ENCODE measurements at regions not wholly inside any gene's neighbourhood (a gene's known extent, or its start where the extent isn't known, plus 50 kb on each side); places are given as distances from the start of the nearest gene placed in this dataset.

DNA sequence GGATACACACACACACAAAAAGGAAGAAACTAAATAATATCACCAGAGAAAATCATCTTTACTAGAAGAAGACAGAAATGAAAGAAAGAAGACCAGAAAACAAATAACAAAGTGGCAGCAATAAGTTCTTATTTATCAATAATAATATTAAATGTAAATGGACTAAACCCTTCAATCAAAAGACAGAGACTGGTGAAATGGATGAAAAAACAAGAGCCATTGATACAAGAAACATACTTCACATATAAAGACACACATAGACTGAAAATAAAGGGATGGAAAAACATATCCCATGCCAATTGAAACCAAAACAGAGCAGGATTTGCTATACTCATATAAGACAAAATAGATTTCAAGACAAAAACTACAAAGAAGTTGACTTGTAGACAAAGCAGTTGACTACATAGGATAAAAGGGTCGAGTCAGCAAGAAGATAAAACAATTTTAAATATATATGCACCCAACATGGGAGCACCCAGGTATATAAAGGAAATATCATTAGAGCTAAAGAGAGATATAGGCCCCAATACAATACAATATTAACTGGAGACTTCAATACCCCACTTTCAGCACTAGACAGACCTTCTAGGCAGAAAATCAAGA is 259.4 kb downstream of the EPM2A start:
- Histone ChIP-seq H3K27me3 (ENCODE audit: insufficient read depth, low read depth) (no peaks in the 10 kb centered on the region), H3K36me3 (ENCODE audit: insufficient read depth) (no peaks in the 10 kb centered on the region), H3K4me1 (ENCODE audit: low read depth, poor library complexity, severe bottlenecking) (no peaks in the 10 kb centered on the region), H3K9ac (no peak overlapping the region), H3K4me3 (IDR thresholded peaks at IDR 0.05; ENCODE audit: insufficient read depth, low read depth, low read length) (no peak overlapping the region), H3K79me2 (ENCODE audit: insufficient read depth, low read depth) (no peaks in the 10 kb centered on the region), H3K4me2 (no peak overlapping the region), H4K20me1 (ENCODE audit: insufficient read depth) (no peaks in the 10 kb centered on the region), H3K27ac (no peak overlapping the region), H2AFZ (ENCODE audit: low read depth) (no peak overlapping the region)
- TF ChIP-seq, protein P1, sequence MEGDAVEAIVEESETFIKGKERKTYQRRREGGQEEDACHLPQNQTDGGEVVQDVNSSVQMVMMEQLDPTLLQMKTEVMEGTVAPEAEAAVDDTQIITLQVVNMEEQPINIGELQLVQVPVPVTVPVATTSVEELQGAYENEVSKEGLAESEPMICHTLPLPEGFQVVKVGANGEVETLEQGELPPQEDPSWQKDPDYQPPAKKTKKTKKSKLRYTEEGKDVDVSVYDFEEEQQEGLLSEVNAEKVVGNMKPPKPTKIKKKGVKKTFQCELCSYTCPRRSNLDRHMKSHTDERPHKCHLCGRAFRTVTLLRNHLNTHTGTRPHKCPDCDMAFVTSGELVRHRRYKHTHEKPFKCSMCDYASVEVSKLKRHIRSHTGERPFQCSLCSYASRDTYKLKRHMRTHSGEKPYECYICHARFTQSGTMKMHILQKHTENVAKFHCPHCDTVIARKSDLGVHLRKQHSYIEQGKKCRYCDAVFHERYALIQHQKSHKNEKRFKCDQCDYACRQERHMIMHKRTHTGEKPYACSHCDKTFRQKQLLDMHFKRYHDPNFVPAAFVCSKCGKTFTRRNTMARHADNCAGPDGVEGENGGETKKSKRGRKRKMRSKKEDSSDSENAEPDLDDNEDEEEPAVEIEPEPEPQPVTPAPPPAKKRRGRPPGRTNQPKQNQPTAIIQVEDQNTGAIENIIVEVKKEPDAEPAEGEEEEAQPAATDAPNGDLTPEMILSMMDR (conservative IDR thresholded peaks at IDR 0.05; ENCODE audit: low read depth, low read length) = no peak

DNA sequence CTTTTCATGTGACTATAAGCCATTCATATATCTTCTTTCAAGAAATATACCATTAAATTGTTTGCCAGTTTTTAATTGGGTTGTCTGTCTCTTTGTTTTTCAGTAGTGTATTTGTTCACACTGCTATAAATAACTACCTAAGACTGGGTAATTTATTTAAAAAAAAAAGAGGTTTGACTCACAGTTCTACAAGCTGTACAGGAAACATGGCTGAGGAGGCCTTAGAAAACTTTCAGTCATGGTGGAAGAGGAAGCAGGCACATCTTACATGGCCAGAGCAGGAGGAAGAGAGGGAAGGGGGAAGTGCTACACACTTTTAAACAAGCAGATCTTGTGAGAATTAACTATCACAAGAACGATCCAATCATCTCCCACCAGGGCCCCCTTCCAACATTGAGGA is 255.3 kb downstream of the EPM2A start:
- no peak overlapping the region for H3K4me3 ChIP-seq (IDR thresholded peaks at IDR 0.05; ENCODE audit: insufficient read depth, low read depth, low read length)
- no peaks in the 10 kb centered on the region for H3K4me1 ChIP-seq (ENCODE audit: low read depth, poor library complexity, severe bottlenecking)
- no peak overlapping the region for H2AFZ ChIP-seq (ENCODE audit: low read depth)
- no peak overlapping the region for H3K27ac ChIP-seq
- no peaks in the 10 kb centered on the region for H3K79me2 ChIP-seq (ENCODE audit: insufficient read depth, low read depth)
- no peaks in the 10 kb centered on the region for H3K27me3 ChIP-seq (ENCODE audit: insufficient read depth, low read depth)
- H3K4me2 ChIP-seq = no peak overlapping the region
- H3K36me3 ChIP-seq (ENCODE audit: insufficient read depth) = no peaks in the 10 kb centered on the region
- H4K20me1 ChIP-seq (ENCODE audit: insufficient read depth) = no peaks in the 10 kb centered on the region
- TF ChIP-seq, protein P1 (conservative IDR thresholded peaks at IDR 0.05; ENCODE audit: low read depth, low read length) = no peak
- no peak overlapping the region for H3K9ac ChIP-seq

DNA sequence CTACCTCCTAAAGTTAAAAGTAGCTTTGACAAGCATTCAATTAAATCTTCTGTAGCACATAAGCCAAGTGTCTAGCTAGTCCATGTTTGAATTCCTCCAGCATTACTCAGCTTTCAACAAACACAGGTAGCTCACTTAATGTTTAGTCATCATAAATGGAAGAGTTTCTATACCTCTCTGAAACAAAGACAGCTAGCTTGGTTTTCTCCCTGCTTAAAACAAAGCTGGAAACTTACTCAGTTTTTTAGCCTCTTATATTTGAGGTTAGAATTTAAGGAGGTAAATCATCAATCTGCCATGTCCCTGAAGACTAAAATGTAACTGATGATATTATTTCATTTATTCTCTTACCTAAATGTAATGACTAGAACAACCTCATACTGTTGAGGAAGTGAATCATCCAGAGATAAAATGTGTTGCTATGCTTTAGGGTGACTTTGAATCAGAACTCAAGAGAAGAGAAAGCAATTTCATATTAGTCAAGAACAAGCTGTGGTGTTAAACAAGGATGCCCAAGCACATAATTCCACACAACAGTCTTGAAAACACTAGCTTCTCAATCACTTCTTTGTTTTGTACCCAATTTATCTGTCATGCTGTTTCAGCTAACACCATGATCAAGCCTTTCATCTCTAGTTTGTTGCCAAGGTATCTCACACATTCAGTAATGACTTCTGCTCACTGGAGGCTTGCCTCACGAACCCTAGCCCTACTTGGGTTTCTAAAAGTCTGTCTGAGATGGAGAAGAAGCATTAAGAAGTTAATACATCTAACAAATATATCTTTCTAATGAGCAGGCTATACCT is 251.9 kb downstream of the EPM2A start:
- no peaks in the 10 kb centered on the region for H3K36me3 ChIP-seq (ENCODE audit: insufficient read depth)
- H2AFZ ChIP-seq (ENCODE audit: low read depth) = no peak overlapping the region
- no peaks in the 10 kb centered on the region for H3K79me2 ChIP-seq (ENCODE audit: insufficient read depth, low read depth)
- no peak overlapping the region for H3K9ac ChIP-seq
- no peaks in the 10 kb centered on the region for H4K20me1 ChIP-seq (ENCODE audit: insufficient read depth)
- no peak overlapping the region for H3K4me3 ChIP-seq (IDR thresholded peaks at IDR 0.05; ENCODE audit: insufficient read depth, low read depth, low read length)
- no peak overlapping the region for H3K27ac ChIP-seq
- no peaks in the 10 kb centered on the region for H3K4me1 ChIP-seq (ENCODE audit: low read depth, poor library complexity, severe bottlenecking)
- TF ChIP-seq, protein P1 (conservative IDR thresholded peaks at IDR 0.05; ENCODE audit: low read depth, low read length) = no peak
- no peaks in the 10 kb centered on the region for H3K27me3 ChIP-seq (ENCODE audit: insufficient read depth, low read depth)
- no peak overlapping the region for H3K4me2 ChIP-seq

DNA sequence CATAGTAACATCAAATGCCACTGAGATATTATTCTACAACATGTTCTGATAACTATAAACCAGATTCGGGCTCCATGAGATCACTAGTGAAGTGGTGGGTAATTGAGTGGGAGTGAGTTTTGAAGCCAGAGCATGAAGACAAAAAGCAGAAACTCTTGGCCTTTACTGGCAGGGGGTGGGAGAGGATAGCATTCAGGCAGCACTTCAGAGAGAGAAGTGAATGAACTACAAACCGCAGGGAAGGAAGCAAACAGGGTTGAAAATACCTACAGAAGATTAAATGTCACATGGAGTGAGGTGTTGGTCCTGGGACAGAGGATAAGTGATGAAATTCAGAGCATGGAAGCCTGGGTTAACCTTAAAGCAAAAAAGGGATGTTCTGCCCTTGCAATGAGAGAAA is 250.0 kb downstream of the EPM2A start:
- Histone ChIP-seq H3K4me1 (ENCODE audit: low read depth, poor library complexity, severe bottlenecking) (no peaks in the 10 kb centered on the region), H3K27ac (no peak overlapping the region), H3K27me3 (ENCODE audit: insufficient read depth, low read depth) (no peaks in the 10 kb centered on the region), H3K4me3 (IDR thresholded peaks at IDR 0.05; ENCODE audit: insufficient read depth, low read depth, low read length) (no peak overlapping the region), H3K9ac (no peak overlapping the region), H3K4me2 (no peak overlapping the region), H3K36me3 (ENCODE audit: insufficient read depth) (no peaks in the 10 kb centered on the region), H2AFZ (ENCODE audit: low read depth) (no peak overlapping the region), H3K79me2 (ENCODE audit: insufficient read depth, low read depth) (no peaks in the 10 kb centered on the region), H4K20me1 (ENCODE audit: insufficient read depth) (no peaks in the 10 kb centered on the region)
- TF ChIP-seq, protein P1 (conservative IDR thresholded peaks at IDR 0.05; ENCODE audit: low read depth, low read length) = no peak

All from KMS-11 (cell line).